ENCODE measurements at regions not wholly inside any gene's neighbourhood (a gene's known extent, or its start where the extent isn't known, plus 50 kb on each side); places are given as distances from the start of the nearest gene placed in this dataset.

GRCh38 chr15:46622851-46623250 lies 988.0 kb downstream of the SQOR start:
- TF ChIP-seq CTCF (IDR thresholded peaks at IDR 0.05; ENCODE audit: insufficient read depth, low read depth, low read length) (no peak), EZH2 (IDR thresholded peaks at IDR 0.05; ENCODE audit: insufficient read depth, low read length) (no peak)

Data from astrocyte (in vitro differentiated cells and primary cell).